Osteocyte (in vitro differentiated cells): ENCODE measurements at regions not wholly inside any gene's neighbourhood (a gene's known extent, or its start where the extent isn't known, plus 50 kb on each side); places are given as distances from the start of the nearest gene placed in this dataset.

Experiments used
- DNase-seq: peaks from one replicate; pipeline ENCODE4 v3.0.0; 2021; ENCODE audit warnings: mixed read lengths; ENCODE audit not compliant: unreplicated experiment; ENCODE audit errors: extremely low spot score
- H3K27ac Mint-ChIP-seq: one replicate; pipeline ENCODE4 v1.8.0; 2021; ENCODE audit warnings: mild to moderate bottlenecking, mixed read lengths; ENCODE audit not compliant: unreplicated experiment
- H3K27me3 Mint-ChIP-seq: one replicate; pipeline ENCODE4 v1.8.0; 2021; ENCODE audit warnings: mixed read lengths; ENCODE audit not compliant: unreplicated experiment
- H3K36me3 Mint-ChIP-seq: one replicate; pipeline ENCODE4 v1.8.0; 2021; ENCODE audit warnings: mixed read lengths; ENCODE audit not compliant: unreplicated experiment
- H3K4me1 Mint-ChIP-seq: one replicate; pipeline ENCODE4 v1.8.0; 2021; ENCODE audit warnings: mixed read lengths; ENCODE audit not compliant: unreplicated experiment
- H3K4me3 Mint-ChIP-seq: one replicate; pipeline ENCODE4 v1.8.0; 2021; ENCODE audit warnings: mild to moderate bottlenecking, moderate library complexity, mixed read lengths; ENCODE audit not compliant: unreplicated experiment
- H3K9me3 Mint-ChIP-seq: one replicate; pipeline ENCODE4 v1.8.0; 2021; ENCODE audit warnings: mixed read lengths; ENCODE audit not compliant: unreplicated experiment
- CTCF ChIP-seq: fragments of 200-600 bp; sonication (generic); IDR thresholded peaks from 2 replicates; pipeline ENCODE4 v1.5.0; 2021; ENCODE audit warnings: antibody characterized with exemption, mild to moderate bottlenecking, moderate library complexity

DNA sequence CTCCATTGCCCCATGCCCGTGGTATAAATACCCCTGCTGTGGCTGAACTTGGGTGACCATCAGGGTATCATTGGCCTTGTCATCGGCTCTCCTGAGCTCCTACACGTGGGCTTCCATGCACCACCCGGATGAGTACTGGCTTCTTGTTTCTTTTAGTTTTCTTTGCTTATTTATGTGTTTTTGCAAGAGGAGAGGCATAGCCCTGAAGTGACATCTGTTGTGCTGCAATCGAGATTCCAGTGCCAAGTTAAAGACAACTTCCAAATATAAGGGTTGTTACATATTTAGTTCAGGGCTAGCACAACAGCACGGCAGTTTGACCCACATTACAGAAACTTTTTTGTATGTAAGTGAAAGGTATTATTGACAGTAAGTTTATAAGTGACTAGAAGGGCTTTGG lies 1087.1 kb downstream of the TBC1D22A start:
- Mint-ChIP-seq H3K27me3 (peaks cover 5% of the 10 kb centered on the region), H3K36me3 (no peaks in the 10 kb centered on the region), H3K27ac (no peak overlapping the region), H3K9me3 (no peaks in the 10 kb centered on the region), H3K4me3 (no peak overlapping the region), H3K4me1 (peaks cover 18% of the 10 kb centered on the region)
- TF ChIP-seq CTCF = no peak
- DNase-seq = no peak

GRCh38 chr22:47848184-47848920 lies 1085.9 kb downstream of the TBC1D22A start:
- Mint-ChIP-seq H3K4me1 (peaks cover 18% of the 10 kb centered on the region), H3K36me3 (no peaks in the 10 kb centered on the region), H3K4me3 (no peak overlapping the region), H3K27ac (no peak overlapping the region), H3K9me3 (no peaks in the 10 kb centered on the region), H3K27me3 (no peaks in the 10 kb centered on the region)
- no peak for TF ChIP-seq CTCF
- no peak for DNase-seq

GRCh38 chr22:47847131-47847890 lies 1084.9 kb downstream of the TBC1D22A start:
- no peaks in the 10 kb centered on the region for H3K9me3 Mint-ChIP-seq
- H3K27me3 Mint-ChIP-seq = no peaks in the 10 kb centered on the region
- H3K27ac Mint-ChIP-seq = no peak overlapping the region
- H3K4me1 Mint-ChIP-seq = peaks cover 18% of the 10 kb centered on the region
- no peak for DNase-seq
- H3K4me3 Mint-ChIP-seq = no peak overlapping the region
- no peak for TF ChIP-seq CTCF
- no peaks in the 10 kb centered on the region for H3K36me3 Mint-ChIP-seq

DNA sequence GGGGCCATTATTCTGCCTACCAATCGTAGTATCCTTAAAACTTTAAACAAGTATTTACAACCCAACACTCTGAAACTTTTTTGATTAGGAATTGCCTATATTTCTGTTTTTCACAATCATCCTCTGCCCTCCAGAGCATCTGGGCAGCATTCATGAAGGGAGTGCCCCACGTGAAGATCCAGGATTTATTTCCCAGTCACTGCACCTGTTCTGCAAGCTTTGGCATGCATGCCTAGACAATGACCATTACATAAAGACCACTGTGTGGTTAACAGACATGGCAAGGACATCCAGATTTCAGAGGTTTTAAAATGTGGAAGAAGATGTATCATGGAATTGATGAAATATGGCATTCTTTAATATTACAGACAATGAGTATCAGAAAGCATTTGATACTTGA lies 1083.8 kb downstream of the TBC1D22A start:
- no peak for DNase-seq
- TF ChIP-seq CTCF = no peak
- Mint-ChIP-seq H3K36me3 (no peaks in the 10 kb centered on the region), H3K9me3 (no peaks in the 10 kb centered on the region), H3K27me3 (no peaks in the 10 kb centered on the region), H3K4me3 (no peak overlapping the region), H3K4me1 (peaks cover 19% of the 10 kb centered on the region), H3K27ac (no peak overlapping the region)

- no peaks in the 10 kb centered on the region for H3K27me3 Mint-ChIP-seq
- no peak for TF ChIP-seq CTCF
- peaks cover 3% of the 10 kb centered on the region for H3K9me3 Mint-ChIP-seq
- no peaks in the 10 kb centered on the region for H3K36me3 Mint-ChIP-seq
- no peak overlapping the region for H3K27ac Mint-ChIP-seq
- no peak overlapping the region for H3K4me3 Mint-ChIP-seq
- DNase-seq = no peak
- peaks cover 28% of the 10 kb centered on the region for H3K4me1 Mint-ChIP-seq
Measured at GRCh38 chr22:47842119-47842518, 1079.7 kb downstream of the TBC1D22A start.
